Tibial nerve (tissue), 4 donors: ENCODE measurements at regions not wholly inside any gene's neighbourhood (a gene's known extent, or its start where the extent isn't known, plus 50 kb on each side); places are given as distances from the start of the nearest gene placed in this dataset.

Experiments
- DNase-seq, 2 donors: peaks; one replicate each; pipeline ENCODE4 v3.0.0-alpha.2; 2019; ENCODE audit warnings: low spot score in 2 of 2
- H3K27ac ChIP-seq, 4 donors: fragments of 200-600 bp; sonication (generic) in 3 of 4; one replicate each; pipeline ENCODE4 v1.5.1; 2017 to 2019; ENCODE audit warnings: mild to moderate bottlenecking in 1 of 4
- H3K27me3 ChIP-seq, 2 donors: fragments of 200-600 bp; sonication (generic) in 1 of 2; one replicate each; pipeline versions ENCODE4 v1.5.1 to v1.6.0; 2017 to 2019
- H3K36me3 ChIP-seq, 3 donors: fragments of 200-600 bp; sonication (generic); one replicate each; pipeline ENCODE4 v1.5.1; 2018 to 2019
- H3K4me1 ChIP-seq, 4 donors: fragments of 200-600 bp; sonication (generic) in 3 of 4; one replicate each; pipeline ENCODE4 v1.5.1; 2017 to 2019
- H3K4me3 ChIP-seq, 4 donors: fragments of 200-600 bp; sonication (generic) in 3 of 4; one replicate each; pipeline ENCODE4 v1.5.1; 2017 to 2019; ENCODE audit warnings: mild to moderate bottlenecking in 1 of 4, moderate library complexity in 1 of 4
- H3K9me3 ChIP-seq, 4 donors: fragments of 200-600 bp; sonication (generic) in 3 of 4; one replicate each; pipeline ENCODE4 v1.5.1; 2017 to 2019
- CTCF ChIP-seq, 5 experiments: fragments of 200-600 bp in 3 of 5; fragments of 450-650 bp in 2 of 5; sonication (generic) in 3 of 5; IDR thresholded peaks; one replicate each; pipeline ENCODE4 v1.5.1; 2016 to 2019; ENCODE audit warnings: antibody characterized with exemption in 5 of 5, mild to moderate bottlenecking in 3 of 5, moderate library complexity in 2 of 5
- EP300 ChIP-seq, 2 donors: sonication (generic); formaldehyde crosslinking; IDR thresholded peaks; one replicate each; pipeline ENCODE4 v1.6.1; 2017; ENCODE audit warnings: antibody characterized with exemption in 2 of 2, mild to moderate bottlenecking in 1 of 2
- POLR2A ChIP-seq, 2 donors: fragments of 450-650 bp; IDR thresholded peaks; one replicate each; pipeline ENCODE4 v1.6.1; 2017; ENCODE audit warnings: antibody characterized with exemption in 2 of 2, mild to moderate bottlenecking in 2 of 2, moderate library complexity in 2 of 2
- WGBS, 2 donors: methylation state at CpG; one replicate each; pipeline ENCODE4 v1.1.5; 2018; 5-methylcytosine and 5-hydroxymethylcytosine counted together

- no peak overlapping the region for H3K27ac ChIP-seq
- H3K9me3 ChIP-seq = no peaks in the 10 kb centered on the region
- peaks cover 0 to 6% (median 0%) of the 10 kb centered on the region in 4 donors for H3K4me1 ChIP-seq
- WGBS, 2 donors = 6 to 10% methylated on average over 1 of the region's 1 CpG
- H3K27me3 ChIP-seq = no peaks in the 10 kb centered on the region
- DNase-seq = no peak
- TF ChIP-seq CTCF (IDR thresholded peaks at IDR 0.05) = no peak
- no peak for TF ChIP-seq POLR2A (IDR thresholded peaks at IDR 0.05)
- TF ChIP-seq EP300 (IDR thresholded peaks at IDR 0.05) = no peak
- no peaks in the 10 kb centered on the region for H3K36me3 ChIP-seq
- no peak overlapping the region for H3K4me3 ChIP-seq
Observed at GRCh38 chr4:136713140-136713539, 819.2 kb downstream of the PCDH18 start.

DNA sequence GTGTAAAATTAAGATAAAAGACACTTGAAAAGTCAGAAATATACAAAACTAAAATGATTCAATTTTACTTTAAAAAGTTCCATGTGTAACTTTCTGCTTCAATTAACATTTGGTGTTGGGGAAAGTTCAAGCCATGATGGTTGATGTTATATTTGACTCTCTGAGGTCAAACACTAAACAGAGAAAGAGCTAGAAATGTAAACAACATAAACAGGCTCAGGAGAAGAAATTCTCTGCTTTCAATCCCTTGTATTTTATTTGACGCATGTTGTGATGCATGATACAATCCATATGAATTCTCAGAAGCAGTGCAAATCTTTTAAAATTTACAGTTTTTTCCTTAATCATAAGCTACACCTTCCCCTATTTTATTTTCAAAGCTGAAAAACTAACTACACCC, 822.4 kb downstream of the PCDH18 start:
- Histone ChIP-seq H3K4me3 (no peak overlapping the region), H3K27ac (no peak overlapping the region), H3K9me3 (no peaks in the 10 kb centered on the region), H3K4me1 (peaks cover 0 to 6% (median 0%) of the 10 kb centered on the region in 4 donors), H3K36me3 (no peaks in the 10 kb centered on the region), H3K27me3 (no peaks in the 10 kb centered on the region)
- WGBS, 2 donors = 45 to 49% methylated on average over 1 of the region's 1 CpG
- TF ChIP-seq CTCF (IDR thresholded peaks at IDR 0.05) (no peak), POLR2A (IDR thresholded peaks at IDR 0.05) (no peak), EP300 (IDR thresholded peaks at IDR 0.05) (no peak)
- no peak for DNase-seq

DNA sequence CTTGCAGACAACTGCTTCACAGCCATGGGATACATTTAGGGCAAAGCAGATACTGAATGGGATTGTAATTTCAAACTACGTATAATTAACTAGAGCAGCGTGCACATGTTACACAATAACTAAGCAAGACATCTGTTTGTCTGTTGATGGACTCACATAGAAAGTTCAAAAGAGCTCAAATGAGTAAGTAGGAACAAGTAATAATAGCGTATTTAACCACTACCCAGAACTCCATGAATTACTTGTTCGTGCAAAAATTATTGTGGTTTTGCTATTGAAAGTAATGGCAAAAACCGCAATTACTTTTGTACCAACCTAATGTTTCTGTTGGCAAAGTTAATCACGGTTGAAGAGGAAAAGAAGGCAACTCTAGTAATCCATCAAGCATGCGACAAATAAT, 825.4 kb downstream of the PCDH18 start:
- TF ChIP-seq EP300 (IDR thresholded peaks at IDR 0.05) (no peak), CTCF (IDR thresholded peaks at IDR 0.05) (no peak), POLR2A (IDR thresholded peaks at IDR 0.05) (no peak)
- Histone ChIP-seq H3K9me3 (no peaks in the 10 kb centered on the region), H3K4me1 (no peaks in the 10 kb centered on the region), H3K27ac (no peak overlapping the region), H3K4me3 (no peak overlapping the region), H3K36me3 (no peaks in the 10 kb centered on the region), H3K27me3 (no peaks in the 10 kb centered on the region)
- no peak for DNase-seq
- 93 to 94% methylated on average over 7 of the region's 7 CpGs for WGBS, 2 donors

DNA sequence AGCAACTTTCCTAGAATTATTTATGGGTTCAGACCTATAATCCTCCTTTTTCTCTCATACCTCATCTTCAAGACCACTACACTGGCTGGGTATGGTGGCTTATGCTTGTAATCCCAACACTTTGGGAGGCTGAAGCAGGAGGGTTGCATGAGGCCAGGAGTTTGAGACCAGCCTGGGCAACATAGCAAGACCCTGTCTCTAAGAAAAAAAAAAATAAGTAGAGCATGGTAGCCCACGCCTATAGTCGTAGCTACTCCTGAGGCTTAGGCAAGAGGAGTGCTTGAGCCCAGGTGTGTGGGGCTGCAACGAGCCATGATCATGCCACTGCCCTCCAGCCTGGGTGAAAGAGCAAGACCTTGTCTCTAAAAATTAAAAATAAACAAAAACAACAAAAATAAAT, 832.4 kb downstream of the PCDH18 start:
- no peak for TF ChIP-seq POLR2A (IDR thresholded peaks at IDR 0.05)
- TF ChIP-seq CTCF (IDR thresholded peaks at IDR 0.05) = no peak
- TF ChIP-seq EP300 (IDR thresholded peaks at IDR 0.05) = no peak
- H3K4me3 ChIP-seq = no peak overlapping the region
- H3K4me1 ChIP-seq = no peaks in the 10 kb centered on the region
- H3K36me3 ChIP-seq = no peaks in the 10 kb centered on the region
- DNase-seq = no peak
- H3K9me3 ChIP-seq = no peaks in the 10 kb centered on the region
- no peaks in the 10 kb centered on the region for H3K27me3 ChIP-seq
- H3K27ac ChIP-seq = no peak overlapping the region
- WGBS, 2 donors = 77 to 83% methylated on average over 3 of the region's 3 CpGs

DNA sequence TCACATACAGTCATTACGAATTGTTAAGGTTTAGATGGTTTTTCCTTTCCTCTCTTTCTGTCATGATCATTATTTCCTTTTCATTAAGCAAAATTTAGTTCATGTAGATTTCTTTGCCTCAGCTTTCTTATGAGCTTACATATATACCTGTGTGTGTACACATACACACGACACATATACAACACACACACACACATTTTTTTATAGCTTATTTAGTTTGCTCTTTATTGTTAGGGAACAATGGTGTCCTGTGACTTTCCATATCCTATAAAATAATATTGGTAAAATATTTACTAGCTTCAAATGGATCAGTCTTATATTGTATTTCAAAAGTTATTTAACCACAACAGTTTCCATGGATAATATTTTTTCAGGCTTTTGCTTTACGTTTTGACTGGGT, 840.7 kb downstream of the PCDH18 start:
- no peak overlapping the region for H3K27ac ChIP-seq
- no peaks in the 10 kb centered on the region for H3K36me3 ChIP-seq
- no peaks in the 10 kb centered on the region for H3K9me3 ChIP-seq
- H3K4me3 ChIP-seq = no peak overlapping the region
- H3K4me1 ChIP-seq = no peaks in the 10 kb centered on the region
- DNase-seq = no peak
- no peak for TF ChIP-seq CTCF (IDR thresholded peaks at IDR 0.05)
- TF ChIP-seq POLR2A (IDR thresholded peaks at IDR 0.05) = no peak
- no peak for TF ChIP-seq EP300 (IDR thresholded peaks at IDR 0.05)
- no peaks in the 10 kb centered on the region for H3K27me3 ChIP-seq
- 74 to 78% methylated on average over 3 of the region's 3 CpGs for WGBS, 2 donors
